GM19043 (cell line): ENCODE measurements at regions not wholly inside any gene's neighbourhood (a gene's known extent, or its start where the extent isn't known, plus 50 kb on each side); places are given as distances from the start of the nearest gene placed in this dataset.

Experiments
- ATAC-seq: cut with Tn5 transposase; IDR thresholded peaks from one replicate; pipeline ENCODE4 v1.9.1; 2021; ENCODE audit warnings: low read depth; ENCODE audit not compliant: unreplicated experiment

DNA sequence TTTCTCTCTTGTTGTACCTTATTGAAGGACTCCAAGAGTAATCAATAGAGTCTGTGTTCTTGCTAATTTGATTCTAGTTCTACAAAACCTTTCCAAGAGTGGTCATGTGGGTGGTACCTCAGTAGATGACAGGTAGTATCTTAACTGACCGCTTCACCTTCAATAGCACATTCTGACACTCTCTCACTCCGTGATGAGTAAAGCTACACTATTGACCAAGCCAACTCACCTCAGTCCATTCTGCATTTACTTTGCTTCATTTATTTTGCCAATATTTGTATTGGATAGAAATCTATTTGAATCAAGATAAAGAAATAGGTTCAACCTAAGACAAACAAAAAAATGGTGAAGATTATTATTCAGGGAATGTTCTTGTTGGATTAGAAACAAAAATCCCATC is 1869.6 kb upstream of the CELF4 start:
- ATAC-seq, result no peak

DNA sequence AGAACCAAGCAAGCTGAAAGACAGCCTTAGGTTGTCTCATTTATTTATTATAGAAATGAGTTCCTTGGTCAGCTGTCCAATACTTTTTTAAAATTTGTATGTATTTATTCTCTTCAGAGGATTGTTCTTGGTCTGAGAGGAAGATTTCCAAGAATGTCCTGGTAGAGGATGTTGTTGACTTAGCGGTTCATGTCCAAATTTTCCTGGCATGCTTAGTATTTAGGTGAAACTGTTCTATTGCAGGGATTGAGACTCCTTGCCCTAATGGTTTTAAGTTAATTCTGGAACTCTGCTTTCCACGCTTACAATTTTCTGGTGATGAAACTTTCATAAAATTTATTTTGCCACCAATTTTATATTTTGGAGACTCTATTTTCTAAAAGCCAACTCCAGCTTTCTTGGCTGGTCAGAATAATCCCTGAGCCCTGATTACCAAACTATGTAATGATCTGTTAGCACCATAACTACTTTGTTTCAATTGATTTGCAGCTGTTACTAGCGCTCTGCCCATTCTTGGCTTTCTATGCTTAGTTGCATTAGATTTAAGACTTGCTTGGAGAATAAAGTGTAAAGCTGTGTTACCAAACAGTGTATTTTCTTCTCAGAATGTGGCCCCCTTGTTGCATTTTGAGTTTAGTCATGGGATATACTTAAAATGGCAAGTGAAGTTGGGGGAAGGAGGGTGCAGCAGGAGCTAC is 1868.8 kb upstream of the CELF4 start:
- no peak for ATAC-seq

GRCh38 chr18:39425172-39425850 is 1859.7 kb upstream of the CELF4 start:
- ATAC-seq, result no peak

DNA sequence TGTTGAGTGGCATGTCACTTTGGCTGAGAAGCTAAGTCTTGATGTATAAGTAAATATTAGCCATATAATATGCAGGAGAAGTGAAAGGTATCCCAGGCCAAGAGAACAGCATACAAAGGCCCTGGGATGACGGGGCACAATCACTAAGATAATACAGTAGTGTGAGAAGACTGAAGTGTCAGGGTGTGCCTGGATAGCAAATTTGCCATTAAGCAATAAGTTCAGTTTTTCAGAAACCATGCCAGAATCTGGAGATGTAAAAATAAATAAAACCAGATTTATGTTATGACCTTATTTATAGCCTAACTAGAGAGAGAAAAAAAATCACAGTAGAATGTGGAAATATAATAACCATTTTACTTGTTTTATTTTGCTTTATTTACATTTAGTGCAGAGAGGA is 1858.7 kb upstream of the CELF4 start:
- ATAC-seq, result no peak

DNA sequence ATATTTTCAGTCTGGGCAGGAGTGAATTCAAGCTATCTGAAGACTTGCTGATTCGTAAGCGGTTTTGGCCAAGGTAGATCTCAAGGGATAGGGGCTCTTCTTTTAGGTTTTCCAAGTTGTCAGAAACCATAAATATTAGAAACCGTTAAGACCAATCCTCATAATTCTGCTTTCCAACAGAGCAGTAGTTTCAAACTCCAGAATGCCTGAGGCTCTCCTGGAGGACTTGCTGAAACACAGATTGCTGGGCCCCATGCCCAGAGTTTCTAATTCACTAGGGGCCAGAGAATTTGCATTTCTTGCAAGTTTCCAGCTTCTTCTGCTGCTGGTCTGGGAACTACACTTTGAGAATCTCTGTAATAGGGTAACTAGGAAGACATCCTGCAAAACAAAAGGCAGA is 1855.7 kb upstream of the CELF4 start:
- no peak for ATAC-seq

DNA sequence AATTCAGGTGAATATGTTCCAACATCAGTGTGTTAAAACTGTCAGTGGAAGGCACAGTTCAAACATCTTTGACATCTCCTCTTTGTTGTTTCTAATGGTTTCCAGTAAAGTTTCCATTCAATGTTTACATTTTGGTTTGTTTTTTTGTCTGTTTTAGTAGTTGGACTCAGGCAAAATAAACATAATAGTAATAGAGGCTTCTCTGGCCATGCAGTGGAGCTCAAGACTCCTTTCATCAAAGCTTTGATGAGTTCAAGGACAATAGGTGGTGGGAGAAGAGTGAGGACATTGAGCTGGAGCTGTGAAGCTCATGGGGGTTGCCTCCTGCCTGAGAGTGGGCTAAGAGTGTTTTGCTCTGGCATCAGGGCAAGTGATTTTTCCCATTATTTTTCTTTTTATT is 1853.7 kb upstream of the CELF4 start:
- no peak for ATAC-seq

- no peak for ATAC-seq
Measured at GRCh38 chr18:39415471-39415870, 1849.9 kb upstream of the CELF4 start.

DNA sequence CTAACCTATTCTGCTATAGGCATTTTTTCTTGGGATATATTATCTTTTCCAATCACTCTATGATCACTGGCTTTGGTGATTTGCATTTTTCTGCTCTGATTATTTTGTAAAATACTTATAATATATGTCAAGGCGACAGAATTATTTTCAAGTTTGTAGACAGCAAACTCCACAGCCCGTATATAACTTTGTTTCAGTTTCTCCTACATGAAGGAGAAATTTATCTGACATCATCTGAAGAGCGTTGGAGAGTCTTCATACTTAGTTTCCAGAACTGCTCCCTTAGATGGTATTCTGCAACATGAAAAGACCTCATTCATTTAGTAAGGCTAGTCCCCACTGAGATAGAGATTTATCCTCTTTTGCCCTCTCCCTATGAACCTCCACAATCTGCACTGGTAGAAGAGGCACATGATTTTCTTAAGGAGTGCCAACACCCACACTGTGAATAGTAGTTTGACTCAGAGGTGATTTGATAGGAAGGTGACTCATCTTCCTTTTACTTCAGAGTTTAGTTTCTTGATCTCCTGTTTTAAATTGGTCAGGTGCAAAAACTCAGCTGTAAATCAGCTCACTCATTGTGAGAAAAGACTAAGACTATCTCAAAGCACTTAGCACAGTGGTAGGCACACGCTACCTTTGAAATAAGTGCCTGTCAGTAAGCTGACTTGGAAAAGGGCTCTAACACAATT is 1848.6 kb upstream of the CELF4 start:
- ATAC-seq, result no peak

- ATAC-seq, result no peak
Measured at GRCh38 chr18:39406941-39407340, 1841.3 kb upstream of the CELF4 start.

- ATAC-seq, result no peak
Measured at GRCh38 chr18:39403121-39403520, 1837.5 kb upstream of the CELF4 start.

DNA sequence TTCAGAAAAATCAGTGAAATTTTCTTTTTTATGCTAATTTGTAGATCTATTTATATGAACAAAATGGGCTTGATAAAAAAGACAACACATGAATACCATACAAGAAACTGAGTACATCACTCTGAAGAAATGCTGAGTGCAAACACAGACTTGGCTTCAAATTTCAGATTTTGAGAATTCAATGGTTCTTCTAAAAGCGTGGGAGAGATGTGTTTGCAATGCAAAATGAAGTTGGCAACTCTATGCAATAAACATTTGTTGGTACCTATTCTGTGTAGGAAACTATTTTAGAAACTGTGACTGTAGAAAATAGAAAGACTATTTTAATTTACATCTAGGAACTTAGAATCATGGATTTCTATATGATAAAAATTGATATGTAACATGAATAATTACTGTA is 1834.1 kb upstream of the CELF4 start:
- ATAC-seq, result no peak

DNA sequence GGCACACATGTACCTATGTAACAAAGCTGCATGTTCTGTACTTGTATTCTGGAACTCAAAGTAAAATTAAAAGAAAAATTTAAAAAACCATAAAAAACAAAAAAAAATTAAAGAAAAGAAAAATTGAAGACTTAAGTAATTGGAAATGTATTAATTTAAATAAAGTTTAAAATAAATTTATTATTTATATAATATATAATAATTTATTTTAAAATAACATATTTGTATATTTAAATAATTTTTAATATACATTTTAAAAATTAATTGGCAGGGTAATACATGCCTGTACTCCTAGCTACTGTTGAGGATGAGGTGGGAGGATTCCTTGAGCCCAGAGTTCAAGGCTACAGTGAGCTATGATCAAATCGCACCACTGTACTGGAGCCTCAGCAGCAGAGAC is 1830.6 kb upstream of the CELF4 start:
- no peak for ATAC-seq

GRCh38 chr18:39389800-39390379 is 1824.3 kb upstream of the CELF4 start:
- ATAC-seq, result no peak

DNA sequence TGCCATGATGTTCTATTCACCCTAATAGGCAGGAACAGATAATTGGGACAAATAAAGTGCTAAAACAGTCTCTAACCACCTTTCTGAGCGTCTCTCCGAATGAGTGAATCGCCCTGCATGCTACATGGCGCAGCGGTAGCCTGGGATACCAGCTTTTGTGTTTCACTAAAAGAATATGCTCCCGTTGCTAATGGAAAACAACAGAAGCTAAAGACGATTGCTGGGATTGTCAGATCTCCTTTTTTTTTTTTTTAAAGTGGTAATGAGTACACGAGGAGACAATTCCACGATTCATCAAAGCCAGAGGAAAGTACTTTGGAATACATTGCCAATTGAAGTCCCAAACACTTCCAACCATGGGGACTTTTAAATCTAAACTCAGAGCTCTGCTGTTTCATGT is 1815.3 kb upstream of the CELF4 start:
- no peak for ATAC-seq

DNA sequence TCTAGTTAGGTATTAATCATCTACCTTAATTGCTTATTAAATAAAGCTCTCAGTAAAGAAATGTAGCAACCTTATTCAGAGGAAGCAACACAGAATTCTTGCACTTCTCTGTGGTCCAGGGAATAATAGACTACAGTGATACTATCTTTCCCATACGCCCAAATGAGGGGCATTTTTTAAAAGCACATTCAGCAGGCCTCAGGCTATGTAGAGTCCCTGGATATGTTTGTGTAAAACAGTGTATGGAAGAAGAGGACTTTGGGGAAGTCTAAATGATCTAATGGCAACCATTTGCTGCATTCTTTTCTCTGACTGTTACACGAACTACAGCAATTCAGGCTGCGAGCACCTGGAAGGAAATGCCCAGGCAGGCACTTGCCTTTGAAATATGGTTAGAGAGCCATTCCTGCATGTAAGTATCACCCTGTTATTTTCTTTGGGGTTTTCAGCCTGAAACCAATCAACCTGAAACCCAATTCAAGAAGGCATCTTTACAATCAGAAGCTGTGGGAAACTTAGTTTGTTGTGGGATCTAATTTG is 1814.7 kb upstream of the CELF4 start:
- ATAC-seq, result no peak

GRCh38 chr18:39375066-39375465 is 1809.5 kb upstream of the CELF4 start:
- ATAC-seq, result no peak

DNA sequence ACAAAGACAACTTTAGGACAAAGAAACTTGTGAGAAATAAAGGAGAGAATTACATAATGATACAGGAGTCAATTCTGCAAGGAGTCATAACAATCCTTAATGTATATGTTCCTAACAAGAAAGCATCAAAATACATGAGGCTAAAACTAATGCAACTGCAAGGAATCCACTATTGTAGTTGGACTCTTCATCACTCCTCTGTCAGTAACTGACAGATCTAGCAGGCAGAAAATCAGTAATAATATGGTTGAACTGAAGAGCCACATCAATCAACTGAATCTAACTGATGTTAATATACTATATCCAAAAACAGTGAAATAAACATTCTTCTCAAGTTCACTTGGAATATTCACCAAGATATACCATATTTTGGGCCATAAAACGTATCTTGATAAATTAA is 1806.4 kb upstream of the CELF4 start:
- ATAC-seq, result no peak

DNA sequence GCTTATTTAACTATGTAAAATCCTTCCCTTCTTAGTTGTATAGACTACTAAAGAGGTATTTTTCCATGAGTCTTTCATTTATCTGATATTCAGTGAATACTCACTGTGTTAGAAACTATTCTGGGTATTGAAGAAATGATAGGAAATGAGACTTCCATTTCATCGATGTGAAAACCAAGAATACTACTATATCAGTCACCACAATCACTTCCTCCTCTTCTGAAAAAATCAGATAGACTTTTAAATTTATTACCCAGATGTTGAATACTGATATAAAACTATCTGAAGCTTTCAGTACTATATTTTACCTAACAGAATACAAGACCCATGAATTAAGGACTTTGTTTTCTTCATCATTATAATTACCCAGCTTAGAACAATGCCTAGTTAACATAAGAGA is 1801.1 kb upstream of the CELF4 start:
- ATAC-seq, result no peak

DNA sequence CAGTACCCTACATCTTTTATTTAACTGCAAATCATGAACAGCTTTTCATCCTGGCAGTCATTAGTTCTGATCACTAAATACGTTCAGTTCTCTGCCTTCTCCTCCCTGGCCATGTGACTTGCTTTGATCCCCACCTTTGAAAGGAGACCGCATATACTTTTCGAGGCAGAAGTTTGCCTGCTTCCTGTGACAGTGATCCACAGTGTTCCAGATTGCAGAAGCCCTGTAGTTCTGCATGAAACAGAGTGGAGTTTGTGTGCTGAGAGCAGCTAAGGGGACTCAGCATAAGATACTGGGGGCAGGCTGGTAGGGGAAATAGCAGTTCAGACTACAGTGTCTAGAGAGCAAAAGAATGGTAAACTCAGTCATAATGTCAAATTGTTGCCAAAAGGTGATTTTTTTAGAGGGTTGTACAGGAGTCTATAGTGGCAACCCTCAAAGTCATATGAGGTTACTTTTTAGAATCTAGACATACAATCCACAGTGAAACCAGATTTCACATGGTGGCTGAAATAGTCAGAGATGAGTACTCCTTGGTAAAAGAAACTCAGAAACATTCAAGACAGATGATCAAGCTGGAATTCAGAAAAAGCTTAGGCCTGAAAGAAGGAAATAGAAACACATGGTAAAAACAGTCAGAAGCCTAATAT is 1800.4 kb upstream of the CELF4 start:
- no peak for ATAC-seq

GRCh38 chr18:39360072-39360471 is 1794.5 kb upstream of the CELF4 start:
- ATAC-seq, result no peak

DNA sequence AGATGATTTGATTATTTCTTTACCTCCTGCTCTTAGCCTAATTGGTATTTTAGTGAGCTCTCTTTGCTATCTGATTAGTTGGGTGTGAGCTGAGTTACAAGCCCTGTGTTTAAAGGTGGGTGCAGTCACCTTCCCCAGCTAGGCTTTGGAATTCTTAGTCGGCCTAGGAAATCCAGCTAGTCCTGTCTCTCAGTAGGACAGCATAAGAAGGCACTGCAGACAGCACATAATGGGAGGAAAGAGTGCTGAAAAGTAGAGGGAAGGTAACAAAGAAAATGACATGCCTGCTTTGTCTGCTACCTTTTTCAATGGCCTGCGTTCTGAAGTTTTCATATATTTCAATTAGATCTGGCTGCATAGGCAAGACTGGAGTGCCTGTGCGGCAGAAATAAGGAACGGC is 1794.0 kb upstream of the CELF4 start:
- ATAC-seq, result no peak
